SK-N-SH treated with all-trans-retinoic acid at 6 μM for 48 hours (cell line): ENCODE measurements at regions not wholly inside any gene's neighbourhood (a gene's known extent, or its start where the extent isn't known, plus 50 kb on each side); places are given as distances from the start of the nearest gene placed in this dataset.
"Not testable (repeated sequence)": the region's sequence is repeated elsewhere in the genome, so short reads cannot be mapped to it uniquely, and the experiment has no call there.

Experiments
- ATAC-seq: fragments of 200-7000 bp; cut with Tn5 transposase; 3 replicates; pipeline ENCODE4 v1.9.1; 2020; ENCODE audit warnings: mild to moderate bottlenecking, moderate library complexity
- ARNTL ChIP-seq: fragments of 450-650 bp; formaldehyde crosslinking; IDR thresholded peaks from 2 replicates; pipeline ENCODE4 v1.5.0; 2020; ENCODE audit warnings: low read depth, mild to moderate bottlenecking, moderate library complexity, borderline replicate concordance
- BACH2 ChIP-seq: fragments of 250-450 bp; sonication (Bioruptor Pico); IDR thresholded peaks from 2 replicates; pipeline ENCODE4 v1.9.0; 2021; ENCODE audit warnings: mild to moderate bottlenecking, borderline replicate concordance
- ESRRG ChIP-seq: fragments of 250-450 bp; sonication (Bioruptor Pico); IDR thresholded peaks from 2 replicates; pipeline ENCODE4 v1.6.1; 2021; ENCODE audit warnings: mild to moderate bottlenecking
- GLIS3 ChIP-seq: fragments of 250-450 bp; sonication (Bioruptor Pico); IDR thresholded peaks from 2 replicates; pipeline ENCODE4 v1.5.0; 2020; ENCODE audit warnings: mild to moderate bottlenecking, moderate library complexity
- ISL1 ChIP-seq: fragments of 250-450 bp; sonication (Bioruptor Pico); IDR thresholded peaks from 2 replicates; pipeline ENCODE4 v2.1.2; 2022; ENCODE audit warnings: mild to moderate bottlenecking, moderate library complexity
- OSR1 ChIP-seq: fragments of 250-450 bp; sonication (Bioruptor Pico); IDR thresholded peaks from 2 replicates; pipeline ENCODE4 v1.8.0; 2022; ENCODE audit warnings: moderate library complexity, mild to moderate bottlenecking, inconsistent platforms
- PPARA ChIP-seq: fragments of 250-450 bp; sonication (Bioruptor Pico); IDR thresholded peaks from 2 replicates; pipeline ENCODE4 v1.5.0; 2020; ENCODE audit warnings: mild to moderate bottlenecking, borderline replicate concordance
- RARB ChIP-seq: fragments of 250-450 bp; sonication (Bioruptor Pico); IDR thresholded peaks from 2 replicates; pipeline ENCODE4 v1.8.0; 2021; ENCODE audit warnings: mild to moderate bottlenecking, moderate library complexity
- SNAI2 ChIP-seq: fragments of 250-450 bp; sonication (Bioruptor Pico); IDR thresholded peaks from 2 replicates; pipeline ENCODE4 v1.5.0; 2020; ENCODE audit warnings: mild to moderate bottlenecking, moderate library complexity
- TCF4 ChIP-seq: fragments of 250-450 bp; sonication (Bioruptor Pico); IDR thresholded peaks from 2 replicates; pipeline ENCODE4 v1.8.0; 2021; ENCODE audit warnings: mild to moderate bottlenecking, moderate library complexity, borderline replicate concordance
- TOX ChIP-seq: fragments of 250-450 bp; sonication (Bioruptor Pico); IDR thresholded peaks from 2 replicates; pipeline ENCODE4 v1.8.0; 2021; ENCODE audit warnings: mild to moderate bottlenecking, moderate library complexity, borderline replicate concordance
- ZC3H10 ChIP-seq: fragments of 250-450 bp; sonication (Bioruptor Pico); IDR thresholded peaks from 2 replicates; pipeline ENCODE4 v1.5.1; 2021; ENCODE audit warnings: mild to moderate bottlenecking, moderate library complexity
- ZFP3 ChIP-seq: fragments of 250-450 bp; sonication (Bioruptor Pico); IDR thresholded peaks from 2 replicates; pipeline ENCODE4 v1.5.0; 2020; ENCODE audit warnings: mild to moderate bottlenecking, moderate library complexity
- ZNF565 ChIP-seq: fragments of 450-650 bp; formaldehyde crosslinking; conservative IDR thresholded peaks from 2 replicates; pipeline ENCODE4 v1.5.0; 2020; ENCODE audit warnings: low read depth, mild to moderate bottlenecking, moderate library complexity
- ZNF8 ChIP-seq: fragments of 450-650 bp; formaldehyde crosslinking; IDR thresholded peaks from 2 replicates; pipeline ENCODE4 v1.5.0; 2020; ENCODE audit warnings: mild to moderate bottlenecking, moderate library complexity
- TF ChIP-seq, protein P1 (sequence below): fragments of 250-450 bp; sonication (Bioruptor Pico); IDR thresholded peaks from 2 replicates; pipeline ENCODE4 v1.5.0; 2020; ENCODE audit warnings: mild to moderate bottlenecking, moderate library complexity
- TF ChIP-seq, protein P2 (sequence below): fragments of 250-450 bp; sonication (Bioruptor Pico); IDR thresholded peaks from 2 replicates; pipeline ENCODE4 v1.8.0; 2020; ENCODE audit warnings: mild to moderate bottlenecking, moderate library complexity, borderline replicate concordance
- TF ChIP-seq, protein P3 (sequence below): fragments of 250-450 bp; sonication (Bioruptor Pico); IDR thresholded peaks from 2 replicates; pipeline ENCODE4 v1.5.1; 2020; ENCODE audit warnings: low read depth, mild to moderate bottlenecking, moderate library complexity
- TF ChIP-seq, protein P4 (sequence below): fragments of 250-450 bp; sonication (Bioruptor Pico); IDR thresholded peaks from 2 replicates; pipeline ENCODE4 v1.5.1; 2021; ENCODE audit warnings: mild to moderate bottlenecking, moderate library complexity
- TF ChIP-seq, protein P5 (sequence below): fragments of 250-450 bp; sonication (Bioruptor Pico); IDR thresholded peaks from 2 replicates; pipeline ENCODE4 v1.8.0; 2021; ENCODE audit warnings: low read depth, mild to moderate bottlenecking, moderate library complexity, borderline replicate concordance

DNA sequence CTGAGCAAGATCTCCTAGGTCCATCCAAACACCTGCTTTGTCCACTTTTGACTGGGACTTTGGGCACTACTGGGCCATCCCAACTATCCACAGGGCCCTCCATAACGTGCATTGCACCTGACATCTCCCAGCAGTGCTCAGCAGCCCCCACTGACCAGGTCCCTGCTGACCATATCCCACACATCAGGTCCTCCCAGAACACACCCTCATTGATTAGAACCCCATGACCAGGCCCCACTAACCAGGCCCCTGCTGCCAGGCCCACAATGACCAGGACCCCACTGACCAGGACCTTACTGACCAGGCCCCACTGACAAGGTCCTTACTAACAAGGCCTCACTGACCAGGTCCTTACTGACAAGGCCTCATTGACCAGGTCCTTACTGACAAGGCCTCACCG is 93.9 kb upstream of the CTSV start:
- no peak for ATAC-seq

DNA sequence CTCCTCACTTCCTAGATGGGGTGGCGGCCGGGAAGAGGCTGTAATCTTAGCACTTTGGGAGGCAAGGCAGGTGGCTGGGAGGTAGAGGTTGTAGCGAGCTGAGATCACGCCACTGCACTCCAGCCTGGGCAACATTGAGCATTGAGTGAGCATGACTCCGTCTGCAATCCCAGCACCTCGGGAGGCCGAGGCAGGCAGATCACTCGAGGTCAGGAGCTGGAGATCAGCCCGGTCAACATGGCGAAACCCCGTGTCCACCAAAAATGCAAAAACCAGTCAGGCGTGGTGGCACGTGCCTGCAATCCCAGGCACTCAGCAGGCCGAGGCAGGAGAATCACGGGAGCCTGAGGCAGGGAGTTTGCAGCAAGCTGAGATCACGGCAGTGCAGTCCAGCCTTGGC is 91.9 kb upstream of the CTSV start:
- ATAC-seq: not testable (repeated sequence)

More for the DNA sequence above, 93.9 kb upstream of the CTSV start:
- no peak for TF ChIP-seq GLIS3 (CRISPR knock-in tag)
- TF ChIP-seq, protein P1, sequence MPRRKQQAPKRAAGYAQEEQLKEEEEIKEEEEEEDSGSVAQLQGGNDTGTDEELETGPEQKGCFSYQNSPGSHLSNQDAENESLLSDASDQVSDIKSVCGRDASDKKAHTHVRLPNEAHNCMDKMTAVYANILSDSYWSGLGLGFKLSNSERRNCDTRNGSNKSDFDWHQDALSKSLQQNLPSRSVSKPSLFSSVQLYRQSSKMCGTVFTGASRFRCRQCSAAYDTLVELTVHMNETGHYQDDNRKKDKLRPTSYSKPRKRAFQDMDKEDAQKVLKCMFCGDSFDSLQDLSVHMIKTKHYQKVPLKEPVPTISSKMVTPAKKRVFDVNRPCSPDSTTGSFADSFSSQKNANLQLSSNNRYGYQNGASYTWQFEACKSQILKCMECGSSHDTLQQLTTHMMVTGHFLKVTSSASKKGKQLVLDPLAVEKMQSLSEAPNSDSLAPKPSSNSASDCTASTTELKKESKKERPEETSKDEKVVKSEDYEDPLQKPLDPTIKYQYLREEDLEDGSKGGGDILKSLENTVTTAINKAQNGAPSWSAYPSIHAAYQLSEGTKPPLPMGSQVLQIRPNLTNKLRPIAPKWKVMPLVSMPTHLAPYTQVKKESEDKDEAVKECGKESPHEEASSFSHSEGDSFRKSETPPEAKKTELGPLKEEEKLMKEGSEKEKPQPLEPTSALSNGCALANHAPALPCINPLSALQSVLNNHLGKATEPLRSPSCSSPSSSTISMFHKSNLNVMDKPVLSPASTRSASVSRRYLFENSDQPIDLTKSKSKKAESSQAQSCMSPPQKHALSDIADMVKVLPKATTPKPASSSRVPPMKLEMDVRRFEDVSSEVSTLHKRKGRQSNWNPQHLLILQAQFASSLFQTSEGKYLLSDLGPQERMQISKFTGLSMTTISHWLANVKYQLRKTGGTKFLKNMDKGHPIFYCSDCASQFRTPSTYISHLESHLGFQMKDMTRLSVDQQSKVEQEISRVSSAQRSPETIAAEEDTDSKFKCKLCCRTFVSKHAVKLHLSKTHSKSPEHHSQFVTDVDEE: no peak
- no peak for TF ChIP-seq TOX (CRISPR knock-in tag)
- no peak for TF ChIP-seq ZFP3 (CRISPR knock-in tag)
- no peak for TF ChIP-seq ARNTL (CRISPR knock-in tag)
- no peak for TF ChIP-seq ZNF565 (CRISPR knock-in tag)
- TF ChIP-seq, protein P2, sequence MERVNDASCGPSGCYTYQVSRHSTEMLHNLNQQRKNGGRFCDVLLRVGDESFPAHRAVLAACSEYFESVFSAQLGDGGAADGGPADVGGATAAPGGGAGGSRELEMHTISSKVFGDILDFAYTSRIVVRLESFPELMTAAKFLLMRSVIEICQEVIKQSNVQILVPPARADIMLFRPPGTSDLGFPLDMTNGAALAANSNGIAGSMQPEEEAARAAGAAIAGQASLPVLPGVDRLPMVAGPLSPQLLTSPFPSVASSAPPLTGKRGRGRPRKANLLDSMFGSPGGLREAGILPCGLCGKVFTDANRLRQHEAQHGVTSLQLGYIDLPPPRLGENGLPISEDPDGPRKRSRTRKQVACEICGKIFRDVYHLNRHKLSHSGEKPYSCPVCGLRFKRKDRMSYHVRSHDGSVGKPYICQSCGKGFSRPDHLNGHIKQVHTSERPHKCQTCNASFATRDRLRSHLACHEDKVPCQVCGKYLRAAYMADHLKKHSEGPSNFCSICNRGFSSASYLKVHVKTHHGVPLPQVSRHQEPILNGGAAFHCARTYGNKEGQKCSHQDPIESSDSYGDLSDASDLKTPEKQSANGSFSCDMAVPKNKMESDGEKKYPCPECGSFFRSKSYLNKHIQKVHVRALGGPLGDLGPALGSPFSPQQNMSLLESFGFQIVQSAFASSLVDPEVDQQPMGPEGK (CRISPR knock-in tag): no peak
- TF ChIP-seq, protein P3, sequence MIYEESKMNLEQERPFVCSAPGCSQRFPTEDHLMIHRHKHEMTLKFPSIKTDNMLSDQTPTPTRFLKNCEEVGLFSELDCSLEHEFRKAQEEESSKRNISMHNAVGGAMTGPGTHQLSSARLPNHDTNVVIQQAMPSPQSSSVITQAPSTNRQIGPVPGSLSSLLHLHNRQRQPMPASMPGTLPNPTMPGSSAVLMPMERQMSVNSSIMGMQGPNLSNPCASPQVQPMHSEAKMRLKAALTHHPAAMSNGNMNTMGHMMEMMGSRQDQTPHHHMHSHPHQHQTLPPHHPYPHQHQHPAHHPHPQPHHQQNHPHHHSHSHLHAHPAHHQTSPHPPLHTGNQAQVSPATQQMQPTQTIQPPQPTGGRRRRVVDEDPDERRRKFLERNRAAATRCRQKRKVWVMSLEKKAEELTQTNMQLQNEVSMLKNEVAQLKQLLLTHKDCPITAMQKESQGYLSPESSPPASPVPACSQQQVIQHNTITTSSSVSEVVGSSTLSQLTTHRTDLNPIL (CRISPR knock-in tag): no peak
- no peak for TF ChIP-seq BACH2 (CRISPR knock-in tag)
- TF ChIP-seq, protein P4, sequence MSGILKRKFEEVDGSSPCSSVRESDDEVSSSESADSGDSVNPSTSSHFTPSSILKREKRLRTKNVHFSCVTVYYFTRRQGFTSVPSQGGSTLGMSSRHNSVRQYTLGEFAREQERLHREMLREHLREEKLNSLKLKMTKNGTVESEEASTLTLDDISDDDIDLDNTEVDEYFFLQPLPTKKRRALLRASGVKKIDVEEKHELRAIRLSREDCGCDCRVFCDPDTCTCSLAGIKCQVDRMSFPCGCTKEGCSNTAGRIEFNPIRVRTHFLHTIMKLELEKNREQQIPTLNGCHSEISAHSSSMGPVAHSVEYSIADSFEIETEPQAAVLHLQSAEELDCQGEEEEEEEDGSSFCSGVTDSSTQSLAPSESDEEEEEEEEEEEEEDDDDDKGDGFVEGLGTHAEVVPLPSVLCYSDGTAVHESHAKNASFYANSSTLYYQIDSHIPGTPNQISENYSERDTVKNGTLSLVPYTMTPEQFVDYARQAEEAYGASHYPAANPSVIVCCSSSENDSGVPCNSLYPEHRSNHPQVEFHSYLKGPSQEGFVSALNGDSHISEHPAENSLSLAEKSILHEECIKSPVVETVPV (CRISPR knock-in tag): no peak
- TF ChIP-seq, protein P5, sequence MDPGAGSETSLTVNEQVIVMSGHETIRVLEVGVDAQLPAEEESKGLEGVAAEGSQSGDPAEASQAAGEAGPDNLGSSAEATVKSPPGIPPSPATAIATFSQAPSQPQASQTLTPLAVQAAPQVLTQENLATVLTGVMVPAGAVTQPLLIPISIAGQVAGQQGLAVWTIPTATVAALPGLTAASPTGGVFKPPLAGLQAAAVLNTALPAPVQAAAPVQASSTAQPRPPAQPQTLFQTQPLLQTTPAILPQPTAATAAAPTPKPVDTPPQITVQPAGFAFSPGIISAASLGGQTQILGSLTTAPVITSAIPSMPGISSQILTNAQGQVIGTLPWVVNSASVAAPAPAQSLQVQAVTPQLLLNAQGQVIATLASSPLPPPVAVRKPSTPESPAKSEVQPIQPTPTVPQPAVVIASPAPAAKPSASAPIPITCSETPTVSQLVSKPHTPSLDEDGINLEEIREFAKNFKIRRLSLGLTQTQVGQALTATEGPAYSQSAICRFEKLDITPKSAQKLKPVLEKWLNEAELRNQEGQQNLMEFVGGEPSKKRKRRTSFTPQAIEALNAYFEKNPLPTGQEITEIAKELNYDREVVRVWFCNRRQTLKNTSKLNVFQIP (CRISPR knock-in tag): no peak
- TF ChIP-seq PPARA (CRISPR knock-in tag): no peak
- no peak for TF ChIP-seq TCF4 (CRISPR knock-in tag)
- TF ChIP-seq RARB: no peak
- no peak for TF ChIP-seq ISL1 (CRISPR knock-in tag)
- TF ChIP-seq ZC3H10 (CRISPR knock-in tag): no peak
- TF ChIP-seq OSR1 (CRISPR knock-in tag): no peak
- TF ChIP-seq ZNF8 (CRISPR knock-in tag): no peak
- no peak for TF ChIP-seq ESRRG (CRISPR knock-in tag)

DNA sequence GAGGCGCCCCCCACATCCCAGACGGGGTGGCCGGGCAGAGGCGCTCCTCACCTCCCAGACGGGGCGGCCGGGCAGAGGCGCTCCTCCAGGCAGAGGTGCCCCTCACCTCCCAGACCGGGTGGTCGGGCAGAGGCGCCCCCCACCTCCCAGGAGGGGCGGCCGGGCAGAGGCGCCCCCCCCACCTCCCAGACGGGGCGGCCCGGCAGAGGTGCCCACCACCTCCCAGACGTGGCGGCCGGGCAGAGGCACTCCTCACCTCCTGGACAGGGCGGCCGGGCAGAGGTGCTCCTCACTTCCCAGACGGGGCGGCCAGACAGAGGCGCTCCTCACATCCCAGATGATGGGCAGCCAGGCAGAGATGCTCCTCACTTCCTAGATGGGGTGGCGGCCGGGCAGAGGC is 91.4 kb upstream of the CTSV start:
- not testable (repeated sequence) for ATAC-seq

DNA sequence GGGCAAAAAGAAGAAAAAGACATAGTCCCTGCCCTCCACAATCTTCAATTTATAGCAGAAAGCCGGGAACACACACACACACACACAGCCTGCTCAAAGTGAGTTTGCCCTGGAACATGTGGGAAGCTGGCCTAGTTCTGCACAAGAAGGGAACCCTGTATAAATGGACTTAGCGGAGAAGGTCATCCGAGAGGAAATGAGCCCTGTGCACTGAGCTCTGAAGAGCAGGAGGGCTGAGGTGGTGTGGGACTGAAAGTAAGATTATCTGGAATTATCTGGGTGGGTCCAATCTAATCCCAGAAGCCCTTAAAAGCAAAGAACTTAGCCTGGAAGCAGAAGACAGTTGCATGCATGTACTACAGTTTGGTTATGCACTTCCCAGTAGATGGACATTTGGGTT is 90.0 kb upstream of the CTSV start:
- TF ChIP-seq ESRRG (CRISPR knock-in tag) (no peak), SNAI2 (CRISPR knock-in tag) (no peak), ISL1 (CRISPR knock-in tag) (no peak), ZNF8 (CRISPR knock-in tag) (no peak)
- ATAC-seq: no peak
